Prostate gland (tissue), 2 donors: ENCODE measurements at regions not wholly inside any gene's neighbourhood (a gene's known extent, or its start where the extent isn't known, plus 50 kb on each side); places are given as distances from the start of the nearest gene placed in this dataset.

Source experiments
- DNase-seq: peaks from one replicate; pipeline ENCODE4 v3.0.0-alpha.2; 2019; ENCODE audit warnings: low spot score
- H3K27ac ChIP-seq, 2 donors: fragments of 200-600 bp; sonication (generic); 2 replicates each; pipeline ENCODE4 v1.5.1; 2017 to 2019
- H3K27me3 ChIP-seq: fragments of 200-600 bp; sonication (generic); replicated peaks from 2 replicates; pipeline ENCODE4 v1.5.1; 2019; ENCODE audit not compliant: insufficient read depth
- H3K36me3 ChIP-seq, 2 donors: fragments of 200-600 bp; sonication (generic); 1 replicate in 1 of 2; 2 replicates in 1 of 2; pipeline versions ENCODE4 v1.5.1 to v1.8.1; 2017 to 2019
- H3K4me1 ChIP-seq: fragments of 200-600 bp; sonication (generic); replicated peaks from 2 replicates; pipeline ENCODE4 v1.5.1; 2019
- H3K4me3 ChIP-seq, 2 donors: fragments of 200-600 bp; sonication (generic); 2 replicates each; pipeline ENCODE4 v1.5.1; 2017 to 2019
- H3K9me3 ChIP-seq: fragments of 200-600 bp; sonication (generic); 2 replicates; pipeline ENCODE4 v1.5.1; 2017
- CTCF ChIP-seq, 4 experiments: fragments of 200-600 bp in 2 of 4; fragments of 450-650 bp in 2 of 4; sonication (generic) in 2 of 4; IDR thresholded peaks; 1 replicate in 3 of 4; 2 replicates in 1 of 4; pipeline ENCODE4 v1.5.1; 2016 to 2019; ENCODE audit warnings: antibody characterized with exemption in 4 of 4, mild to moderate bottlenecking in 2 of 4, moderate library complexity in 2 of 4
- POLR2A ChIP-seq: fragments of 450-650 bp; IDR thresholded peaks from one replicate; pipeline ENCODE4 v1.6.1; 2016; ENCODE audit warnings: antibody characterized with exemption, mild to moderate bottlenecking
- POLR2AphosphoS5 ChIP-seq: sonication (generic); formaldehyde crosslinking; IDR thresholded peaks from one replicate; pipeline ENCODE4 v1.6.1; 2017; ENCODE audit warnings: antibody characterized with exemption
- WGBS: methylation state at CpG from one replicate; pipeline ENCODE4 v1.1.5; 2018; 5-methylcytosine and 5-hydroxymethylcytosine counted together
- intact Hi-C: fragments of 100-400 bp; cut with DNase I; formaldehyde crosslinking; loops from one replicate; pipeline ENCODE4 v1.14.2; 2022

DNA sequence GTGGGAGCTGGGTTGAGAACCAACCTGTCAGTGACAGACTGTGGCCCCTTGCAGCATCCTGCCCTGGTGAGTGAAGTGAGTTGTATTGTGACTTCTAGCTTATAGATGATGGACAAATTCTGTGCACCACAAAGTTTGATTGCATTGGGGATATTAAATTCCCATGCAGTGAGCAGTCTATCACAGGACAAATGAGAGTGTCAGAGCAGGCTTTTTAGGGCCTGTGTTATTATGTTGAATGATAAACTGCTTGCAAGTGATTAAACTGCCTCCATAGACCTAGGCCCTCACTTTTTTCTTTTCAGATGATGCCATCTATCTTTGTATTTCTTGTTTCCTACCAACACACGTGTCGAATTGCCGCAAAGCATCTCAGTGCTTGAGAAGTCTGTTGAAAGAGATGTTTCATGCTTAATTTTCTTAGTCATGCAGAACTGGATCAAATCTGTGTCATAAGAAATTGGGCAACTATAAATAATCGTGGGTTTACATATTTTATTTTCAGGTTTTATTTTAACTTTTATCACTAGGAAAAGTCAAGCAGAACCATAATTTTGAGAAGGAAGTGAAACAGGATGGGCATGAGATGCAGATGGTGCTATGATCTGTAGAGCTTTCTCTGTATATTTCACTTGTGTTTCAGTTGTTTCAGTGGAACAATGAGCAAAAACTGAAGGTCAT lies 199.2 kb downstream of the S1PR1 start:
- WGBS, result 89% methylated on average over 4 of the region's 4 CpGs
- H3K4me1 ChIP-seq, result no peaks in the 10 kb centered on the region
- H3K36me3 ChIP-seq, result no peaks in the 10 kb centered on the region
- DNase-seq, result no peak
- no peak overlapping the region for H3K4me3 ChIP-seq
- TF ChIP-seq POLR2AphosphoS5 (no peak), CTCF (IDR thresholded peaks at IDR 0.05) (no peak), POLR2A (no peak)
- no peaks in the 10 kb centered on the region for H3K9me3 ChIP-seq
- H3K27ac ChIP-seq, result no peak overlapping the region
- no peaks in the 10 kb centered on the region for H3K27me3 ChIP-seq
- intact Hi-C loops, result no loop called here

DNA sequence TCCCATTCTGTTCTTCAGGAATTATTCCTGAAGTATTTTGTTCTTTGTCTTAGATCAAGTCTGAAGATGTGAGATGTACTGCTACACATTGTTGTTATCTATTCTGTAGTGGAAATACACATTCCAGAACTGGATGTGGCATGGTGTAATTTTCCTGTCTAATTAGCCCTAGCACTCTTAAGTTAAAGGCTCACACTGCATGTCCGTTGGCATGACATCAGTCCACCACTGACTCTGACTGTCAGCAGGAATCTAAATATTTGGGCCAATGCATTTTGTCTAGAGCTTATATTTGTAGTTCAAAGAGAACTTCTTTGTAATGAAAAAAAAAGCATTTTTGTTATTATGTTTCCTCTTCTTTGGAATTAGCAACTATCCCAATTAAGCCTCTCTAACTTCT lies 201.0 kb downstream of the S1PR1 start:
- intact Hi-C loops, result no loop called here
- Histone ChIP-seq H3K36me3 (no peaks in the 10 kb centered on the region), H3K4me3 (no peak overlapping the region), H3K27me3 (no peaks in the 10 kb centered on the region), H3K9me3 (no peaks in the 10 kb centered on the region), H3K27ac (no peak overlapping the region), H3K4me1 (no peaks in the 10 kb centered on the region)
- no peak for DNase-seq
- TF ChIP-seq CTCF (IDR thresholded peaks at IDR 0.05) (no peak), POLR2AphosphoS5 (no peak), POLR2A (no peak)
- WGBS, result 75% methylated on average over 1 of the region's 1 CpG

- Histone ChIP-seq H3K4me3 (no peak overlapping the region), H3K36me3 (no peaks in the 10 kb centered on the region), H3K27ac (no peak overlapping the region), H3K9me3 (no peaks in the 10 kb centered on the region), H3K27me3 (no peaks in the 10 kb centered on the region), H3K4me1 (no peaks in the 10 kb centered on the region)
- no peak for TF ChIP-seq POLR2AphosphoS5
- no peak for TF ChIP-seq CTCF (IDR thresholded peaks at IDR 0.05)
- TF ChIP-seq POLR2A, result no peak
- WGBS, result 55% methylated on average over 3 of the region's 3 CpGs
- intact Hi-C loops, result no loop called here
- DNase-seq, result no peak
Observed at GRCh38 chr1:101438359-101438758, 201.5 kb downstream of the S1PR1 start.

GRCh38 chr1:101440485-101440884 lies 203.7 kb downstream of the S1PR1 start:
- H3K4me1 ChIP-seq, result no peaks in the 10 kb centered on the region
- no peaks in the 10 kb centered on the region for H3K27me3 ChIP-seq
- no peaks in the 10 kb centered on the region for H3K36me3 ChIP-seq
- no peak for DNase-seq
- no peak overlapping the region for H3K27ac ChIP-seq
- H3K9me3 ChIP-seq, result no peaks in the 10 kb centered on the region
- WGBS, result 61% methylated on average over 5 of the region's 5 CpGs
- no peak for TF ChIP-seq CTCF (IDR thresholded peaks at IDR 0.05)
- H3K4me3 ChIP-seq, result no peak overlapping the region
- intact Hi-C loops, result no loop called here

- no peaks in the 10 kb centered on the region for H3K9me3 ChIP-seq
- no peaks in the 10 kb centered on the region for H3K4me1 ChIP-seq
- 76% methylated on average over 3 of the region's 3 CpGs for WGBS
- no peak overlapping the region for H3K27ac ChIP-seq
- no peaks in the 10 kb centered on the region for H3K27me3 ChIP-seq
- no peak for TF ChIP-seq POLR2AphosphoS5
- TF ChIP-seq CTCF (IDR thresholded peaks at IDR 0.05), result no peak
- no peak for TF ChIP-seq POLR2A
- intact Hi-C loops, result no loop called here
- no peaks in the 10 kb centered on the region for H3K36me3 ChIP-seq
- no peak for DNase-seq
- H3K4me3 ChIP-seq, result no peak overlapping the region
Observed at GRCh38 chr1:101444381-101444780, 207.6 kb downstream of the S1PR1 start.
